ENCODE measurements at regions not wholly inside any gene's neighbourhood (a gene's known extent, or its start where the extent isn't known, plus 50 kb on each side); places are given as distances from the start of the nearest gene placed in this dataset.
"Not testable (repeated sequence)": the region's sequence is repeated elsewhere in the genome, so short reads cannot be mapped to it uniquely, and the experiment has no call there.

- DNase-seq; ATAC-seq (ENCODE audit: poor library complexity); intact Hi-C loops (cut with DNase I): not testable (repeated sequence)
Measured at GRCh38 chr17:70953140-70953539, 783.8 kb downstream of the KCNJ2 start.

- DNase-seq (no peak), ATAC-seq (ENCODE audit: poor library complexity) (no peak)
- intact Hi-C loops (cut with DNase I) = no loop called here
Measured at GRCh38 chr17:70955441-70955840, 786.1 kb downstream of the KCNJ2 start.

- DNase-seq (no peak), ATAC-seq (ENCODE audit: poor library complexity) (no peak)
- intact Hi-C loops (cut with DNase I) = no loop called here
Measured at GRCh38 chr17:70956726-70957125, 787.4 kb downstream of the KCNJ2 start.

GRCh38 chr17:70961341-70961740, 792.0 kb downstream of the KCNJ2 start:
- intact Hi-C loops (cut with DNase I) = no loop called here
- DNase-seq (no peak), ATAC-seq (ENCODE audit: poor library complexity) (no peak)

- intact Hi-C loops (cut with DNase I) = no loop called here
- ATAC-seq (ENCODE audit: poor library complexity) (no peak), DNase-seq (no peak)
Measured at GRCh38 chr17:70968302-70968701, 799.0 kb downstream of the KCNJ2 start.

DNA sequence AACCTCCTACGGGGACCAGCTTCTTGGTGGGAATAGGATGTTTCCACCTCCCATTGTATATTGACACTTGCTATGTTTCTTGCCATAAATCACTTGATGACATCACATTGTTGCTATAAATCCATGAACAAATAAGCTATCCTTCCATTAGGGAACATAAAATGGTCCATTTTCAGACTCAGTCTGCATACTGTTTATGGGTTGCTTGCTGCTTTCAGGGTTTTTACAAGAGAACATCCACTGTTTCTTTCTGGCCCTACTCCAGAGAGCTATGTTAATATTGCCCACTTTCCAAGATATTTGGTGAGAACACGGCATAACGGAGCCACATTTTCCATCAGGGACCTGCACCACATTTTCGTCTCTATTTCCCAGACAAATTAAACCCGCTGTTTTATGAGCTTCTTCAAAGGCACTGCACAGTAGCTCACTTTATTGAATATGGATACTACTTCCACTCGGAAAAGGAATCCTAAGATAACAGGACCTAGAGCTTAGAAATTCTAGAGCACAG, 800.2 kb downstream of the KCNJ2 start:
- ATAC-seq (ENCODE audit: poor library complexity) (no peak), DNase-seq (no peak)
- intact Hi-C loops (cut with DNase I) = no loop called here

DNA sequence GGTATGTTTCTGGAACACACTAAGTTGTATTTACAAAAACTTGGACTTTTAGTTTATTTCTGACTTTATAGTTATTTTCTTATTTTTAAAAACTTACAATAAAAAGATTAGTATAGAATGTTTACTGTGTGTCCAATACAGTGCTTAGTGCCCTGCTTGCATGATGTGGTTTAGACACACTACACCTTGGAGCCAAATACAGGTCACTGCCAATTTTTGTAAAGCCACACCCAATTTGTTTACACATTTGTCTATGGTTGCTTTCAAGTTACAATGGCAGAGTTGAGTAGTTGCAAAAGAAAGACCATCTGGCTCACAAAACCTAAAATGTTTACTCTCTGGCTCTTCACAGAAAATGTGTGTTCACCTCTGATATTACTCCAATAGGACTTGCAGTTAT, 807.1 kb downstream of the KCNJ2 start:
- ATAC-seq (ENCODE audit: poor library complexity) = no peak
- intact Hi-C loops (cut with DNase I) = no loop called here
- no peak for DNase-seq

DNA sequence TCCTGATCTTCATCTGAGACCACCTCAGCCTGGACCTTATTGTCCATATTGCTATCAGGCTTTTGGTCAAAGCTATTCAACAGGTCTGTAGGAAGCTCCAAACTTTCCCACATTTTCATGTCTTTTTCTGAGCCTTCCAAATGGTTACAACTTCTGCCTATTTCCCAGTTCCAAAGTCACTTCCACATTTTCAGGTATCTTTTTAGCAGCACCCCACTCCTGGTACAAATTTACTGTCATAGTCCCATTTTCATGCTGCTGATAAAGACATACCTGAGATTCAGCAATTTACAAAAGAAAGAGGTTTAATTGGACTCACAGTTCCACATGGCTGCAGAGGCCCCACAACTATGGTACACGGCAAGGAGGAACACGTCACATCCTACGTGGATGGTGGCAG, 815.5 kb downstream of the KCNJ2 start:
- intact Hi-C loops (cut with DNase I) = no loop called here
- DNase-seq (no peak), ATAC-seq (ENCODE audit: poor library complexity) (no peak)

GRCh38 chr17:70987867-70988340, 818.6 kb downstream of the KCNJ2 start:
- DNase-seq = no peak
- ATAC-seq (ENCODE audit: poor library complexity) = no peak
- intact Hi-C loops (cut with DNase I) = no loop called here

DNA sequence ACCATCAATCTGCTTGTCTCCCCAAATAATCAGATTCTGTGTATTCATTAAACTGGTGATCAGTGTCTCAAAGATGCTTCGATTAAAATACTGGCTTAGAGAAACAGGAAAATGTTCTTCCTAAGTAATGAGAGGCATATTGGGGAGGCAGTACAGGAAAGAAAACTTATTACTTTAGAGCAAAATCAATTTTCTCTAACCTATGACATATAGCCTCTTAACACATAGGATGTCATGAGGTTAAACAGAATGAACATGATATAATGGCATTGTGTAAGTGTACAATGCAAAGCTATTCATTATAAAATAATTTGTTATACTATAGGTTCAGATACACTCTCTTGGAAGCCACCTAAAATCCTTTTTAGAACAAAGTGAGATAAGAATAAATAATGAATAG, 819.3 kb downstream of the KCNJ2 start:
- ATAC-seq (ENCODE audit: poor library complexity) = no peak
- no peak for DNase-seq
- intact Hi-C loops (cut with DNase I) = no loop called here

DNA sequence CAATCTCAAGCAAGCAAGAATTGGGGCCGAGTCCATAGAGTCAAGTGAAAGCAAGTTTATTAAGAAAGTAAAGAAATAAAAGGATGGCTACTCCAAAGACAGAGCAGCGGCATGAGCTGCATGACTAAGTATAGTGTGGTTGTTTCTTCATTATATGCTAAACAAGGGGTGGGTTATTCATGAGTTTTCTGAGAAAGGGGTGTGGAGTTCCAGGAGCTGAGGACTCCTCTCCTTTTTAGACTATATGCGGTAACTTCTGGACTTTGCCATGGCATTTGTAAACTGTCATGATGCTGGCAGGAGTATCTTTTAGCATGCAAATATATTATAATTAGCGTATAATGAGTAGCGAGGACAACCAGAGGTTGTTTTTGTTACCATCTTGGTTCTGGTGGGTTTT, 819.9 kb downstream of the KCNJ2 start:
- ATAC-seq (ENCODE audit: poor library complexity) (no peak), DNase-seq (no peak)
- intact Hi-C loops (cut with DNase I) = no loop called here

DNA sequence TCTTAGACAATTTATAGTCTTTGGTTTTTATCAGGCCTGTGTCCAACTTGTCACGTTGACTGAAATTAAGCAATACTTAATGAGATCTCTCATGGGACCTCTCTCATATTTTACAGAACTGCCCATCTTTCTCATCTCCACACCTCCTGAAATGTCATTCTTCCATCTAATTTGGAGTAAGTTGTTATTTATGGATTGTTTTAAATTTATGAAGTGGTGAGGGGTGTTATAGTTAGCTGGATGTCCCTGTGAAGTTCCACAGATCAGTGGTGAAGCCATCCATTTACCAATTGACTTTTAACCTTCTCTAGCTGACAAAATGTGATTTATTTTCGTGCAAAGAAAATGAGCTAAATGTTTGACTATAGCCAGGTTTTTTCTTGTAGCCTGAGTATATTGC, 824.9 kb downstream of the KCNJ2 start:
- intact Hi-C loops (cut with DNase I) = no loop called here
- ATAC-seq (ENCODE audit: poor library complexity) (no peak), DNase-seq (no peak)

DNA sequence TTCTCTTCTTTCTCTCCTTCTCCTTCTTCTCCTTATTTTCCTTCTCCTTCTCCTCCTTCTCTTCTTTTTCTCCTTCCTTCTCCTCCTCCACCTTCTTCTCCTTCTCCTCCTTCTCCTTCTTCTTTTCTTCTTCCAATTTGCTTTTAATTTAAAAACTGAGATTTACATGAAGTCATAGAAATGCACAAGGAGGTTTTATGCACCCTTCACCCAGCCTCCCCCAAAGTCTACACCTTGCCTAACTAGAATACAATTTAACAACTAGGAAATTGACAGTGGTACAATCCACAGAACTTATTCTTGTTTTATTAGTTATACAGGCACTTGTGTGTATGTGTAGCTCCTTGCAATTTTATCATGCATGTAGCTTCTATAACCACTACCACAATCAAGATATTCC, 826.7 kb downstream of the KCNJ2 start:
- no peak for ATAC-seq (ENCODE audit: poor library complexity)
- no peak for DNase-seq
- intact Hi-C loops (cut with DNase I) = no loop called here

DNA sequence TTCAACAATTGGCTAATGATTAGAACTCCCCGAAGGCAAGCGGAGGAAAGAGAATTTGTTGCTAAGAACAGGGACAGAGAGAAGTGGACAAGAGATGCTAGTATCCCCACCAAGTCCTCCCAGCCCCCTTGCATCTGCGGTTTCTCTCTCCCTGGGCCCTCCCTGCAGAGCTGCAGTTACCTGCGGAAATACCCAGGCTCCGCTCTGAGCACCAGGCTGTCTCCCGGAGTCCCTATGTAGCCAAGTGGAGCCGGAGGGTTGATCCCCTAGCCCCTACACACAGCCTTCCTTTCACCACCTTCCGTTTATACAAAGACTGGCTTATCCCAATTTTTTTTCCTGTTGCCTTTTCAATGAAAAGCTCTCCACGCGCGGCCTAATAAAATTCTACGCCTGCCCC, 834.4 kb downstream of the KCNJ2 start:
- DNase-seq = no peak
- intact Hi-C loops (cut with DNase I) = no loop called here
- ATAC-seq (ENCODE audit: poor library complexity) = no peak

DNA sequence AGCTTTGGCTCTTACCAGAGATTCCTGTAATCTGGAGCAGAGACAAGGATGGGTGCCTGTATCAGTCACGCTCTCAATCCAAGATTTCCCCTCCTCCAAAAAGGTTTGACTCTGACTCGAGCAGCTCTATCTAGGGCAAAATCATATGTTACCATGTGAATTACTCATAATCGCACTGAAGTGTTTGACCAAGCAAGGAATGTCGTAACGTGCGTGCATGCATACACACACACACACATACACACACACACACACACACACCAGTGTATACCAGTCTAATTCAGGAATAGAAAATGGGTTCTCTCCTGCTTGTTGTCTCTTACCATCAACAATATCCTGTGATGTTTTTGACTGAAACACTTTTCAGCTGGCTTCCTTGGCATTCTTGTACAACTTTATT, 835.1 kb downstream of the KCNJ2 start:
- DNase-seq (no peak), ATAC-seq (ENCODE audit: poor library complexity) (no peak)
- intact Hi-C loops (cut with DNase I) = no loop called here

DNA sequence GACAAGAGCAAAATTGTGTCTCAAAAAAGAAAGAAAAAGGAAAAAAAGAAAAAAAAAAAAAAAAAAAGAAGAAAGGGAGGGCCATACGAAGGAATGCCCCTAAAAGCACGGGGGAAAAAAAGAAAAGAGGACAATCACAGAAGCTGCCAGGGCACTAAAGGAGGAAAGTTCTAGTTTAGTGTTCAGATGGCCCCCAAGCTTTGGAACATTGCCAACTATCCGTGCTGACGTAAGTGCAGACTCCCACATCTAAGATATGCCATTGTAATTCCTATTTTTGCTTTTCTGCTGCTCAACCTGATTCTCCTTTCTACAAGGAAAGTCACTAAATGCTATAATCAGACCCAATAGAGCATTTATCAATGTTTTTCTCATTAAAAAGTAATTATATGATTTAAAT, 842.1 kb downstream of the KCNJ2 start:
- DNase-seq (no peak), ATAC-seq (ENCODE audit: poor library complexity) (no peak)
- intact Hi-C loops (cut with DNase I) = no loop called here

GRCh38 chr17:71019699-71020098, 850.4 kb downstream of the KCNJ2 start:
- no peak for ATAC-seq (ENCODE audit: poor library complexity)
- intact Hi-C loops (cut with DNase I) = no loop called here
- no peak for DNase-seq

- DNase-seq (no peak), ATAC-seq (ENCODE audit: poor library complexity) (no peak)
- intact Hi-C loops (cut with DNase I) = no loop called here
Measured at GRCh38 chr17:71022758-71023157, 853.4 kb downstream of the KCNJ2 start.

- DNase-seq (no peak), ATAC-seq (ENCODE audit: poor library complexity) (no peak)
Measured at GRCh38 chr17:71023249-71024030, 854.1 kb downstream of the KCNJ2 start.

GRCh38 chr17:71024172-71024571, 854.8 kb downstream of the KCNJ2 start:
- ATAC-seq (ENCODE audit: poor library complexity) (no peak), DNase-seq (no peak)
- intact Hi-C loops (cut with DNase I) = no loop called here

More at GRCh38 chr17:71023249-71024030, 854.1 kb downstream of the KCNJ2 start:
- intact Hi-C loops (cut with DNase I) = no loop called here

DNA sequence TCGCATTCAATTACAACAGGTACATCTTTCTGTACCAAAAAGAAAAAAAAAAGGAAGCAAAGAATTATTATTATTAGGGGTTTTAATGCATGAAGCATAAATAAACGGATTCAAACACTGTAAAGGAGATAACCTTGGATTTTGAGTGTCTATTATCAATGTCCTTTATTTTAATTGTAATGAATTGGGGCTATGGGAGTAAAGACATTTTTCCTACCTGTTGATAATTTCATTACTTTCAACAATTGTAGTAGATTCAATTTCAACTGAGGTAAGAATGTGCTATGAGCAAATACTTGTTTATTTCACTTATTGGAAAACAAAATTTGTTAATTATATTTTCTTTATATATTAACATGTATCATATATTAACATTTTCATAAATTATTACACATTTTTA, 855.6 kb downstream of the KCNJ2 start:
- intact Hi-C loops (cut with DNase I) = no loop called here
- DNase-seq (no peak), ATAC-seq (ENCODE audit: poor library complexity) (no peak)

Measured in Right ventricle myocardium superior (tissue), 1 donor.